HG02852 (cell line): ENCODE measurements at regions not wholly inside any gene's neighbourhood (a gene's known extent, or its start where the extent isn't known, plus 50 kb on each side); places are given as distances from the start of the nearest gene placed in this dataset.

Source experiments
- ATAC-seq: cut with Tn5 transposase; IDR thresholded peaks from one replicate; pipeline ENCODE4 v1.9.1; 2021; ENCODE audit warnings: mild to moderate bottlenecking, moderate library complexity; ENCODE audit not compliant: unreplicated experiment

DNA sequence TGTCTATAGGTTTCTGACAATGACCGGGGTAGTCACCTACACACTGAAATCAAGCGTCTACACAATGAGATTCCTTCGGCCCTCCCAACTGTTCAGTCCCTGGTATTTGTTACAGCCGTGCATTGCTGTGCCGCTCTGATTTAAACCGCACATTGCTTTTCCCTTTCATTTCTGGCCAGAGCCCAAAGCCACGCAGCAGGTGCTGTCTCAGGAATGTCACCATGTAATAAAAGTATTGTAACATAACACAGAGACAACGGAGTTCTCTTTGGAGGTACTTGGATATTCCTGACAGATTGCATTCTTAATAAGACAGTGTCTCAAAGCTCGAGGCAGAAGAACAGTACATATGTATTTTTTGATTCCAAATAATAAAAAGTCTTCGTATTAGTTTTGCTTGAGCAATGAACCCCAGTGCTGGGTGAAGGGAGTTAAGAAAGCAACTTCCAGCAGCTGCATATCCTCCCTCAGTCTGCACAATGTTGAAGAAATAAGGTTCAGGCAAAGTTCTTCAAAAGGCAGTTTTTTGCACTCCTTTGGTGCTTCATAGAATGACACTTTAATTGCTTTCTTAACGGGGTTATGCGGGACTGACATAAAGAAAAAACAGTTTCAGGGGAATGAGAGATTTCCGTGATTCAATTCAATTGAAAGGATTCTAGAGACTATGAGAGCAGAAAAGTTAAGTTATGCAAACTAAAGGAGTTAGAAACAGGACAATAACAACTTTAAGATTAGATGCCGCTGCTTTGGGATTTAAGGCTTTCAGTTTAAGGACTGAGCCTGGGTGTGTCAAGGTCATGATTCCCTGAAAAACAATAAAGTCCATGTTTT is 288.7 kb upstream of the FLRT2 start:
- ATAC-seq = no peak

DNA sequence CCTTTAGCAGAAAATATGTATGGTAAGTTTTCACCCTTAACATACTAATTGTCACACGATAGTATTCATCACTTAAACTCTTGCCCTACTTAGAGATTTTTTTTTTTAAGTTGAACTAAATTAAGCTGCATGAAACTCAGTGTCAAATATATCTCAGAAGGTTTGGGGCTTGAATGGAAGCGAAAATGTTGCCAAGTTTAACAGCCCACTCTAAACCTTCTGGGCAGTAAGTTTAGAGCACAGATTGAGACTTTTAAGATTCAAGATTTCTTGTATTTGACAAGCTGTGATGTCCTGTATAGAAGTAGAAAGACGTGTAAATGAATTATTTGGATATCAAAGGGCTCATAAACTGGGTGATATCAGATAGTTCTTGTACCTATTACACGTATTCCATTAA is 287.3 kb upstream of the FLRT2 start:
- ATAC-seq = no peak

- no peak for ATAC-seq
Observed at GRCh38 chr14:85243321-85243720, 286.6 kb upstream of the FLRT2 start.

DNA sequence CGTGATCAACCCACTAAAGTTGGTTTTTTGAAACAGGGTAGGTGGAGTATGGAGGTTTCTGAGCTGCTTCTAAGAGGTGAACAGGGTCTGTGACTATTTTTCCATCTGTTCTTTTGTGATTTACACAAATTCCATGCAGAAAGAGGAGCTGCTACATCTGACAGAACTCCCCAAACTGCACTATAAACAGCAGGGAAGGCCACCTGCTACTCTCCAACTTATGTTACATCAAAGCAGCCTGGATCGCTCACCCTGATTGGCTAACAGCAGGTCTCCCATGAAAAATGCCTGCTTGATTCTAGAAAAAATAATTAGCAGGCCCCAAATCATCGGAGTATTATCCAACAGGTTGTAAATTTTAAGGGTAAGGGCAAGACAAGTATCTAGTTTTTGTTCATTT is 282.9 kb upstream of the FLRT2 start:
- no peak for ATAC-seq

- ATAC-seq = no peak
Observed at GRCh38 chr14:85248881-85249635, 280.9 kb upstream of the FLRT2 start.

- no peak for ATAC-seq
Observed at GRCh38 chr14:85250414-85251189, 279.3 kb upstream of the FLRT2 start.

GRCh38 chr14:85252011-85252410 is 277.9 kb upstream of the FLRT2 start:
- no peak for ATAC-seq

DNA sequence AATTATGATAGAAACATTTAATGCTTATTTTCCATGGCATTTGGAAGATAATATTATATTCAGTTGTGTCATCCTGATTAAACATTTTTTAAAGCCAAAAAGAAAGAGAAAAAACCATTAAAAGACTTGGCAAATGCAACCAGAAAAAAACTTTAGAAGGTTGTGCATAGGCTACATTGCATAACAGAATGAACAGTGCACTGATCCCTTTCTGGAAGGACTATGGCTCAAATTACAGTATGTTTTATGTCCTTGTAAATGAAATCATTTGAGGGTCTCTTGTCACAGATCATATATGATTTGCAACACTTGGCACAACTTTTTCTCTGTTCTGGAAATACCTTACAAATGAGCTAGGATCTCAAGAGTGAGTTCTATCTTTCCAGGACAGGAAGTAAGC is 275.2 kb upstream of the FLRT2 start:
- no peak for ATAC-seq

DNA sequence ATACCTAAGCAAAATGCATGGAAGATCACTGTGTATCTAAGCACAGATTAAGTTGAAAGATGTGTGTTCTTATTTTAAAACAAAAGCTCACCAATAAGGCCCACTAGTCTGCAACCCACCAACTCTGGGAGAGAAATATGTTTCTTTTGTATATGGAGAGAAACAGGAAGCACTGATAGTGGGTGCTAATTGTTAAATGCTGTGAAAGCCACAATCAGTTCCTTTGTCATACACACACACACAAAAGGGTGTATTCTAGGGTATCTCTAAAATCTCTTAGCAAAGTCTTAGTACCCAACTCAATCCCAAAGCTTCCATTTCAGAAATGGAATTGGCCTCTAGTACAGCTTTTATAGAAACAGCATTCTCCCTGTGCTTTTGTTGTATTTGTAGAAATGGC is 272.7 kb upstream of the FLRT2 start:
- ATAC-seq = no peak

GRCh38 chr14:85263916-85264675 is 265.8 kb upstream of the FLRT2 start:
- ATAC-seq = no peak

GRCh38 chr14:85273099-85273677 is 256.8 kb upstream of the FLRT2 start:
- no peak for ATAC-seq

DNA sequence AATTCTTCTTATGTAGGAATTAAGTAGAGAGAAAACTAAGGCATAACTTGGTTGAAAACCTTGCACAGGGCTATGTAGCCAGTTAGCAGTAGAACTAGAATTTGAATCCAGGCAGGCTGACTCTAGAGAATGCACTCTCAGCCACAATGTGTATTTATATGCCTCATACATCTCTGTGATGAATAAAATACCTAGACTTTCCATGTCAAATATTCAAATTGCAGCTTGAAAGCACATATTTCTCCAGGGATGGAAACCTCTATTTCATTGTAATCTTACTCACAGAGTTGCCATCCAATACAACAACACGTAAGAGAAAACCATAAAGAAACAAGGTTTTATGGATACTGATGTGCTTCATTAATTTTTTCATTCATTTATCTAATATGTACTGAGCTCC is 256.0 kb upstream of the FLRT2 start:
- no peak for ATAC-seq

DNA sequence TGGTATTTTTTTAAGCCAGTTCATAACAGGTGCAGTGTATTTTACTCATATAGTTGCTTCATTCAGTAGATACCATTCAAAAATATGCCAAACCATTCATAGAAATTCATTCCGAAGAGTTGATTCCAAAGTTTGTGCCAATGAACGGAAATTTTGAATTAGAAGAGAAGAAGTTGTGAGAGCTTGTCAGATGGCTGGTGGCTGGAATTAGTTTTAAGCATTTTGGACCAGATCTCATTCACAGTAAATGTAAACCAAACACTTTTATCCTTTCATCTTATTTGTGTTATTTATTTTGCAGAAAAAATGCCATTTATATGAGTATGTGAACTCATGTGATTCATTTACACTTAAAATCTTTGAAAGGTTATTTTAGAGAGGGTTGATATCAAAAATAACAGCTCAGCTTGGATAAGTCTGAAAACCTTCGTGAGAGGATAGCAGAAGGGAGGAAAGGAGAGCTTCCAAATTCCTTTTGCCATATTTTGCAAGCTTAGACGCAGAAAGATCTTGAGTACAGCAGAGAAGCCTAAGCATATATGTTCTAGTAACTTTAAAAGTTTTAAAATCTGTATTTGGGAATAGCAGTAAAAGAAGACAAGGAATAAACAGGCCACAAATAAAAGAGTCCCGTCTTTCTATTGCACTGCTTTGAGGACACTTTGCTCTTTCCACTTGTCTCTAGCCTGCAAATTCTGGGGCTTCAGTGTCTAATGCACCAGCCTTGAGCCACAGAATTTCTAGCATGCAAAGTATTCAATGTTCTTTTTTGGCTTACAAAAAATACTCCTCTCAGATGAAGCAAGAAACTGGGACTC is 253.6 kb upstream of the FLRT2 start:
- no peak for ATAC-seq

DNA sequence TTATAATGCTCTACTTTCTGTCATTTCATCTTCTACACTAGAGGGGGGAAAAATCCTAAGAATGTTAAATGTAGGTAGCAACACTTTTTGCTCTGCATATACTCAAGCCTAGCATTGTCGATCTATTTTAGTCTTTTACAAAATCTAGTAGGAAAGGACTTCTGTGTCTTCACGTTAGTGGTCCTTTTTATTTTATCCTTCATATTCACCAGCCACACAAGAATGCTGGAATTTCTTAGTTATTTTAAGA is 253.0 kb upstream of the FLRT2 start:
- ATAC-seq = no peak

GRCh38 chr14:85279407-85279806 is 250.5 kb upstream of the FLRT2 start:
- no peak for ATAC-seq

- no peak for ATAC-seq
Observed at GRCh38 chr14:85280074-85280473, 249.9 kb upstream of the FLRT2 start.

- ATAC-seq = no peak
Observed at GRCh38 chr14:85281921-85282320, 248.0 kb upstream of the FLRT2 start.

- ATAC-seq = no peak
Observed at GRCh38 chr14:85288041-85288440, 241.9 kb upstream of the FLRT2 start.

GRCh38 chr14:85291731-85292130 is 238.2 kb upstream of the FLRT2 start:
- no peak for ATAC-seq
